ENCODE measurements at regions not wholly inside any gene's neighbourhood (a gene's known extent, or its start where the extent isn't known, plus 50 kb on each side); places are given as distances from the start of the nearest gene placed in this dataset.

DNA sequence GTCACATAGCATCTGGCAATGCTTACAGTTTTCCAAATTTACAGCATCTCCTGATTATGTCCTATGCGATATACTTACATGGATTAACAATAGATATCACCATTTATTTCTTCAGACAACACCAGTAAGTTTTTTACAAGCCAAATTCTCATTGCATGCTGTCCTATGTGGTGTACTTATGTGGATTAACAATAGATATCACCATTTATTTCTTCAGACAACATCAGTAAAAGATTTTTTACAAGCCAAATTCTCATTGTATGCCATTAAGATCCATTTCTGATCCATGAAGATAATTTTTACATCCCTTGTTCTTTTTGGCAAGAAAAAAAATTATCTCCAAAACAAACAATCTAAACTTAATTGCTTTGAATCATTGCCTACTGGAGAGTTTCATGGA is 340.9 kb downstream of the KCNN2 start:
- TF ChIP-seq, protein P1, sequence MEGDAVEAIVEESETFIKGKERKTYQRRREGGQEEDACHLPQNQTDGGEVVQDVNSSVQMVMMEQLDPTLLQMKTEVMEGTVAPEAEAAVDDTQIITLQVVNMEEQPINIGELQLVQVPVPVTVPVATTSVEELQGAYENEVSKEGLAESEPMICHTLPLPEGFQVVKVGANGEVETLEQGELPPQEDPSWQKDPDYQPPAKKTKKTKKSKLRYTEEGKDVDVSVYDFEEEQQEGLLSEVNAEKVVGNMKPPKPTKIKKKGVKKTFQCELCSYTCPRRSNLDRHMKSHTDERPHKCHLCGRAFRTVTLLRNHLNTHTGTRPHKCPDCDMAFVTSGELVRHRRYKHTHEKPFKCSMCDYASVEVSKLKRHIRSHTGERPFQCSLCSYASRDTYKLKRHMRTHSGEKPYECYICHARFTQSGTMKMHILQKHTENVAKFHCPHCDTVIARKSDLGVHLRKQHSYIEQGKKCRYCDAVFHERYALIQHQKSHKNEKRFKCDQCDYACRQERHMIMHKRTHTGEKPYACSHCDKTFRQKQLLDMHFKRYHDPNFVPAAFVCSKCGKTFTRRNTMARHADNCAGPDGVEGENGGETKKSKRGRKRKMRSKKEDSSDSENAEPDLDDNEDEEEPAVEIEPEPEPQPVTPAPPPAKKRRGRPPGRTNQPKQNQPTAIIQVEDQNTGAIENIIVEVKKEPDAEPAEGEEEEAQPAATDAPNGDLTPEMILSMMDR (IDR thresholded peaks at IDR 0.05) = no peak
- TF ChIP-seq POLR2A (IDR thresholded peaks at IDR 0.05) = no peak
